Urinary bladder (tissue), 4 donors: ENCODE measurements at regions not wholly inside any gene's neighbourhood (a gene's known extent, or its start where the extent isn't known, plus 50 kb on each side); places are given as distances from the start of the nearest gene placed in this dataset. TPM values are rescaled to one million over a fixed set of nuclear protein-coding genes. Genes with fewer than 3 reads are reported as not detected.
"Not testable (repeated sequence)": the region's sequence is repeated elsewhere in the genome, so short reads cannot be mapped to it uniquely, and the experiment has no call there.

Source experiments
- DNase-seq: peaks from one replicate; pipeline ENCODE4 v3.0.0-alpha.2; 2015; ENCODE audit errors: extremely low spot score
- H3K27ac ChIP-seq: one replicate; pipeline ENCODE4 v1.5.1; 2013; ENCODE audit warnings: low read depth, mild to moderate bottlenecking, moderate library complexity
- H3K36me3 ChIP-seq: one replicate; pipeline ENCODE4 v1.6.1; 2013; ENCODE audit warnings: mild to moderate bottlenecking, moderate library complexity; ENCODE audit not compliant: insufficient read depth
- H3K4me1 ChIP-seq: one replicate; pipeline ENCODE4 v1.6.1; 2013; ENCODE audit warnings: mild to moderate bottlenecking, moderate library complexity; ENCODE audit not compliant: insufficient read depth
- H3K4me3 ChIP-seq: one replicate; pipeline ENCODE4 v1.5.1; 2013; ENCODE audit warnings: low read depth, low read length
- WGBS: extraction: QIAGEN DNeasy Blood & Tissue Kit; methylation state at CpG from one replicate; pipeline ENCODE4 v1.1.7; 2013; 5-methylcytosine and 5-hydroxymethylcytosine counted together
- small RNA-seq: library from RNA; depleted of rRNA; stranded (forward); fragments of <200 nt; gene quantifications from one replicate; pipeline ENCODE3, GENCODE V24; 2014
- donor health status: healthy with polysubstance abuse.
- donor health status: healthy.

DNA sequence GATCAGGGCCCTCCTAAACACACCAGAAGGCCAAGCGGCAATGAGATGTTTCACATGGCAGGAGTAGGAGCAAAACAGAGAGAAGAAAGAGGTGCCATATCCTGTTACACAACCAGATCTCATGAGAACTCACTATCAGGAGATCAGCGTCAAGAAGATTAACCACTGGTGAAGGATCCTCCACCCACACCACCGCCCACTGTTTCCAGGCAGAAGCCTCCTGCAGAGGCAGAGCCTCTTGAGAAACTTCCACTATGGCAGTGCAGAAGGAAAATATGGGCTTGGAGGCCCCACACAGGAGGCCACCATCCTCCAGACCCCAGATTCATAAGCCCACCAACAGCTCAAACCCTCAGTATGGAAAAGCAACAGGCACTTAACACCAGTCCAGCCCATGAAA is 106.9 kb upstream of the TEKT4 start:
- H3K27ac ChIP-seq, H3K4me1 ChIP-seq, H3K36me3 ChIP-seq, DNase-seq, H3K4me3 ChIP-seq: not testable (repeated sequence)
- 84% methylated on average over 3 of the region's 3 CpGs for WGBS

DNA sequence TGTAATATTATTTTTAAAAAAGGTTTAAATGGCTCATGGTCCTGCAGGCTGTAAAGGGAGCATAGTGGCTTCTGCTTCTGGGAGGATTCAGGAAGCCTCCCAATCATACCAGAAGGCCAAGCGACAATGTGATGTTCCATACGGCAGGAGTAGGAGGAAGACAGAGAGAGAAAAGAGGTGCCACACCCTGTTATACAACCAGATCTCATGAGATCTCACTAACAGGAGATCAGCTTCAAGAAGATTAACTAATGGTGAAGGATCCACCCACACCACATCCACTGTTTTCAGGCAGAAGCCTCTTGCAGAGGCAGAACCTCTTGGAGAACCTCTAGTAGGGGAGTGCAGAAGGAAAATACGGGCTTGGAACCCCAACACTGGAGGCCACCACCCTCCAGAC is 103.9 kb upstream of the TEKT4 start:
- H3K27ac ChIP-seq: no peak overlapping the region
- no peaks in the 10 kb centered on the region for H3K36me3 ChIP-seq
- H3K4me1 ChIP-seq: no peaks in the 10 kb centered on the region
- H3K4me3 ChIP-seq: no peak overlapping the region
- DNase-seq: no peak
- WGBS: 86% methylated on average over 3 of the region's 3 CpGs

DNA sequence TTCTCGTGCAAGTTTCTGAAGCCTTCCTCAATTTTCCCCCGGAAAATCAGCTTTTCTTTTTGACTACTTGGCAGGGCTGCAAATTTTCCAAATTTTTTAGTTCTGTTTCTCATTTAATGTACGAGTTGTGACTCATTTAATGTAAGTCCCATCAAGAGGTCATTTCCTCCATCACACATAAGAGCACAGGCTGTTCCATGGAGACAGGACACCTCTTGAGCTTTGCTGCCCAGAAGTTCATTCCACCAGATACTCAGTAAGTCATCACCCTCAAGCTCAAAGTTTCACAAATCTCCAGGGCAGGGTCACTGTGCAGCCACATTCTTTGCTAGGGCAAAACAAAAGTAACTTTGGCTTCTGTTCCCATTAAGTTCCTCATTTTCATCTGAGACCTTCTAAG is 101.5 kb upstream of the TEKT4 start:
- H3K4me1 ChIP-seq: no peaks in the 10 kb centered on the region
- H3K36me3 ChIP-seq: no peaks in the 10 kb centered on the region
- H3K4me3 ChIP-seq: no peak overlapping the region
- WGBS: 66% methylated on average over 3 of the region's 3 CpGs
- DNase-seq: no peak
- no peak overlapping the region for H3K27ac ChIP-seq

DNA sequence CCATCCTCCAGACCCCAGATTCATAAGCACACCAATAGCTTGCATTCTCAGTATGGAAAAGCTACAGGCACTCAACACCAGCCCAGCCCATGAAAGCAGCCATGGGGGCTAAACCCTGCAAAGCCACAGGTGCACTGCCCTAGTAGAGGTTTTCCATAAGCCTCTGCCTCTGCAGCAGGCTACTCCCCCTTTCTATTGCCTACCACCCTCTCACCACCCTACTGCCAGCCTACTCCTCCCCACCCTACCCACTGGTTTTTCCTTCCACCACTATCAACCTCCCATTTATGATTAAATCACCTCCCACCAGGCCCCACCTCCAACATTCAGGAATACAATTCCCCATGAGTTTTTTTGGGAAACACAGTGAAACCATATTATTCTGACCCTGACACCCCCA is 96.4 kb upstream of the TEKT4 start:
- no peaks in the 10 kb centered on the region for H3K36me3 ChIP-seq
- H3K4me1 ChIP-seq: no peaks in the 10 kb centered on the region
- no peak overlapping the region for H3K27ac ChIP-seq
- no peak for DNase-seq
- no peak overlapping the region for H3K4me3 ChIP-seq

DNA sequence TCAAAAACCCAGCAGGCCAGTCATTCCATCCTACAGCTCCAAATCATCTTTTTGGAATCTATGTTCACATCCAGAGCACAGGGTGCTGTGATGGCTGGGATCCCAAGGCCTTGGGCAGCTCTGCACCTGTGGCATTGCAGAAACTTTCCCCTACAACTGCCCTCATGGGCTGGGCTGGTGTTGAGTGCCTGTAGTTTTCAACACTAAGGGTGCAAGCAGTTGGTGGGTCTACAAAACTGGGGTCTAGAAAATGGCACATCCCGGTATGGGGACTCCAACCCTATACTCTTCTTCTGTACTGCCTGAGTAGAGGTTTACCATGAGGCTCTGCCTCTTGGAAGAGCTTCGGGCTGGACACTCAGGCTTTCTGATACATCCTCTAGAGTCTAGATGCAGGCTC is 95.2 kb upstream of the TEKT4 start:
- WGBS: 72% methylated on average over 2 of the region's 2 CpGs
- no peak for DNase-seq

DNA sequence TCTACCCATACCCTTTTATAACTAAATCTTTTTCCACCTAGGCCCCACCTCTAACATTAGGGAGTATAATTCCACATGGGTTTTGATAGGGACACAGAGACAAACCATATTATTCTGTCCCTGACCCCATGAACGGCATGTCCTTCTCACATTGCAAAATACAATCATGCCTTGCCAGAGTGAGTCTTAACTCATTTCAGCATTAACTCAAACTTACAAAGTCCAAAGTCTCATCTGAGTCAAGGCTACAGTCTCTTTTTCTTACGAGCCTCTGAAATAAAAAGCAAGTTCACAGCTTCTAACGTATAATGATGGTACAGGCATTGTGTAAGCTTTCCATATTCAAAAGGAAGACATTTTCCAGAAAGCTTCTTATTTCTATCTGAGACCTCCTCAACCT is 86.1 kb upstream of the TEKT4 start:
- H3K36me3 ChIP-seq, H3K4me1 ChIP-seq, H3K4me3 ChIP-seq, H3K27ac ChIP-seq, DNase-seq: not testable (repeated sequence)
- WGBS: 63% methylated on average over 3 of the region's 3 CpGs

More for the DNA sequence above, 95.2 kb upstream of the TEKT4 start:
- Histone ChIP-seq H3K4me3 (no peak overlapping the region), H3K36me3 (no peaks in the 10 kb centered on the region), H3K4me1 (no peaks in the 10 kb centered on the region), H3K27ac (no peak overlapping the region)

DNA sequence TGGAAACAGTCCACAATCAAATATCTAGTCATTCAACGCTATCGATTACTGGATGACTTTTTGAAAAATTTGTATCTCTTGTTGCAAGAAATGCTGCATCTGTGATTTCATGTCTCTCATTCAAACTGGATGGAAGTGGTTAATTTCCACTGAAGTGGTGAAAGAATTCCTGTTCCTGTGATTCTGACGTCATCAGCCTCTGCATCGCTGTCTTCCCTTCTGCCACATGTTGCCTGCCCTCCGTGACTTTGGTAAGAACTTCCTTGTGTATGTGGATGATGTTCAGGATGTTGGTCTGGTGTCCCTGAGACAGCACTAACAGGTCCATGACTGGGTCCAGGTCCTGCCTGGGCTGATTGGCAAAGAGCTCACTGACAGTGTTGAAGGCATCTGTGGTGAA is 84.8 kb upstream of the TEKT4 start:
- not testable (repeated sequence) for H3K4me1 ChIP-seq, H3K27ac ChIP-seq, H3K4me3 ChIP-seq, H3K36me3 ChIP-seq, DNase-seq
- WGBS: 76% methylated on average over 5 of the region's 5 CpGs

DNA sequence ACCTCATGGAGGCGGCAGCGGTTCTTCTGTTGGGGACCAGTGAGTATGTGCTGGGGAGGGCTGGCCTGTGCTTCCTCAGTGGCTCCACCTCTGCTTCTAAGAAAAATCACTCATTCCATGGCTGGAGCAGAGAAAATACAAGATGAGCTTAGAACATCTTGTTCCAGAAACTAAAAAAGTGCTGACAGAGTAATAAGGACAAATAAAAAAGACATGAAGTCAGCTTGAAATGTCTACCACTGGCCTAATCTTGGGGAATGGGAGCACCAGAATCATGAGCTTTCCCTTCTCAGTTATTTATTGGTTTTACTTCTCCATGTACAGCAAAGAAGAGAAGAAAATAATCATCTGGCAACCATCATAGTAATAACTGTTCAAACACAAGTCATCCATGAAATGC is 81.1 kb upstream of the TEKT4 start:
- not testable (repeated sequence) for H3K4me1 ChIP-seq, H3K4me3 ChIP-seq, H3K27ac ChIP-seq, DNase-seq, H3K36me3 ChIP-seq
- 88% methylated on average over 2 of the region's 2 CpGs for WGBS

DNA sequence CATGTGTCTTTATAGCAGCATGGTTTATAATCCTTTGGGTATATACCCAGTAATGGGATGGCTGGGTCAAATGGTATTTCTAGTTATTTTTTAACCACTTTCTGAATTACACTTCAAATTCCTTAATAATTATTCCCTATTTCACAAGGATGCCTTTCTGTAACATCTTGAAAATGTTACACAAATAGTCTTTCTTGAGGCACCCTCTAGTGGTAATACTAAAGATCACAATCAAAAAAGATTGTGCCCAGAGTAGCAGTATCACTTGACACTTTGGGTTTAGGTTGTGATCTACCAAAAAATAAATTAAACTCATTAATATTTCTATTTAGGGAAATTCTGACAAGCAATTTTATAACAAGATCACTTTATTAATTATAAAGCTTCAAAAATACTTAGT is 74.0 kb upstream of the TEKT4 start:
- H3K27ac ChIP-seq, H3K4me1 ChIP-seq, H3K4me3 ChIP-seq, H3K36me3 ChIP-seq, DNase-seq: not testable (repeated sequence)

Small RNA genes in the stretch of these regions (small RNA-seq; reads per million reads assigned to genes)
- not detected for gene CNN2P11
